ENCODE measurements at regions not wholly inside any gene's neighbourhood (a gene's known extent, or its start where the extent isn't known, plus 50 kb on each side); places are given as distances from the start of the nearest gene placed in this dataset.

DNA sequence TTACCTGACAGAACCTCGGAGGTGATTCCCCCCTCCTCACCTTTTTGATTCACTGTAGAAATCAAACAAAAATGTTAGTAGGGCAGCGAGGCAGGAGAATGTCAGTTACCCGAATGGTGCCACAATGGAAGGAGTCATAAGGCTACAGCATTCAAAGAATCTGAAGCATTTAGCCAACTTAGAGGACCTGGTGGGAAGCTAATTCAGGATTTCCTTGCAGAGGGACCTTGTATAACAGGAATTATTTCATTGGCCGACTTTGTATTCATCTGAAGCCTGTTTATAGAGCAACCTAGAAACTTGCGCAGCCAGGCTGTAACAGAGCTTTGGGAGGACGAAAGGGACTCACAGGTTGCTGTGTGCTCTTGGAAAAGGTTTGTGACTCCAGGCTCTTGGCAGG lies 129.1 kb upstream of the MMADHC start:
- ATAC-seq (no peak), DNase-seq (ENCODE audit: low read depth, low spot score) (no peak)
- H3K36me3 ChIP-seq (ENCODE audit: control insufficient read depth, insufficient read depth, low read length), result no peaks in the 10 kb centered on the region
- ChIA-PET CTCF (no interaction called here), POLR2A (no interaction called here)
- TF ChIP-seq SIN3A (IDR thresholded peaks at IDR 0.05; ENCODE audit: borderline replicate concordance, insufficient read depth, low read depth, low read length), result no peak
- no peak for TF ChIP-seq TCF7L2 (IDR thresholded peaks at IDR 0.05; ENCODE audit: low read depth, low read length)
- TF ChIP-seq, protein P1, sequence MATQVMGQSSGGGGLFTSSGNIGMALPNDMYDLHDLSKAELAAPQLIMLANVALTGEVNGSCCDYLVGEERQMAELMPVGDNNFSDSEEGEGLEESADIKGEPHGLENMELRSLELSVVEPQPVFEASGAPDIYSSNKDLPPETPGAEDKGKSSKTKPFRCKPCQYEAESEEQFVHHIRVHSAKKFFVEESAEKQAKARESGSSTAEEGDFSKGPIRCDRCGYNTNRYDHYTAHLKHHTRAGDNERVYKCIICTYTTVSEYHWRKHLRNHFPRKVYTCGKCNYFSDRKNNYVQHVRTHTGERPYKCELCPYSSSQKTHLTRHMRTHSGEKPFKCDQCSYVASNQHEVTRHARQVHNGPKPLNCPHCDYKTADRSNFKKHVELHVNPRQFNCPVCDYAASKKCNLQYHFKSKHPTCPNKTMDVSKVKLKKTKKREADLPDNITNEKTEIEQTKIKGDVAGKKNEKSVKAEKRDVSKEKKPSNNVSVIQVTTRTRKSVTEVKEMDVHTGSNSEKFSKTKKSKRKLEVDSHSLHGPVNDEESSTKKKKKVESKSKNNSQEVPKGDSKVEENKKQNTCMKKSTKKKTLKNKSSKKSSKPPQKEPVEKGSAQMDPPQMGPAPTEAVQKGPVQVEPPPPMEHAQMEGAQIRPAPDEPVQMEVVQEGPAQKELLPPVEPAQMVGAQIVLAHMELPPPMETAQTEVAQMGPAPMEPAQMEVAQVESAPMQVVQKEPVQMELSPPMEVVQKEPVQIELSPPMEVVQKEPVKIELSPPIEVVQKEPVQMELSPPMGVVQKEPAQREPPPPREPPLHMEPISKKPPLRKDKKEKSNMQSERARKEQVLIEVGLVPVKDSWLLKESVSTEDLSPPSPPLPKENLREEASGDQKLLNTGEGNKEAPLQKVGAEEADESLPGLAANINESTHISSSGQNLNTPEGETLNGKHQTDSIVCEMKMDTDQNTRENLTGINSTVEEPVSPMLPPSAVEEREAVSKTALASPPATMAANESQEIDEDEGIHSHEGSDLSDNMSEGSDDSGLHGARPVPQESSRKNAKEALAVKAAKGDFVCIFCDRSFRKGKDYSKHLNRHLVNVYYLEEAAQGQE (IDR thresholded peaks at IDR 0.05; ENCODE audit: insufficient read depth in 1 of 2, low read depth in 2 of 2, low read length in 1 of 2), result no peak
- no peak for TF ChIP-seq POLR2AphosphoS5 (IDR thresholded peaks at IDR 0.05; ENCODE audit: low read depth, low read length)
- TF ChIP-seq, protein P2, sequence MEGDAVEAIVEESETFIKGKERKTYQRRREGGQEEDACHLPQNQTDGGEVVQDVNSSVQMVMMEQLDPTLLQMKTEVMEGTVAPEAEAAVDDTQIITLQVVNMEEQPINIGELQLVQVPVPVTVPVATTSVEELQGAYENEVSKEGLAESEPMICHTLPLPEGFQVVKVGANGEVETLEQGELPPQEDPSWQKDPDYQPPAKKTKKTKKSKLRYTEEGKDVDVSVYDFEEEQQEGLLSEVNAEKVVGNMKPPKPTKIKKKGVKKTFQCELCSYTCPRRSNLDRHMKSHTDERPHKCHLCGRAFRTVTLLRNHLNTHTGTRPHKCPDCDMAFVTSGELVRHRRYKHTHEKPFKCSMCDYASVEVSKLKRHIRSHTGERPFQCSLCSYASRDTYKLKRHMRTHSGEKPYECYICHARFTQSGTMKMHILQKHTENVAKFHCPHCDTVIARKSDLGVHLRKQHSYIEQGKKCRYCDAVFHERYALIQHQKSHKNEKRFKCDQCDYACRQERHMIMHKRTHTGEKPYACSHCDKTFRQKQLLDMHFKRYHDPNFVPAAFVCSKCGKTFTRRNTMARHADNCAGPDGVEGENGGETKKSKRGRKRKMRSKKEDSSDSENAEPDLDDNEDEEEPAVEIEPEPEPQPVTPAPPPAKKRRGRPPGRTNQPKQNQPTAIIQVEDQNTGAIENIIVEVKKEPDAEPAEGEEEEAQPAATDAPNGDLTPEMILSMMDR (IDR thresholded peaks at IDR 0.05), result no peak
- H3K4me3 ChIP-seq (ENCODE audit: low read depth in 2 of 2, low read length in 2 of 2), result no peak overlapping the region
- BruUV-seq (replicated peaks), result no TSS peak
- H3K27me3 ChIP-seq (ENCODE audit: control insufficient read depth, insufficient read depth, low read length), result no peaks in the 10 kb centered on the region
- intact Hi-C loops (cut with micrococcal nuclease; ENCODE audit: unreplicated experiment) (loop anchor here (5.0 kb wide), 1 partner anchor 119 kb away; no protein-coding TSS in a partner anchor), in situ Hi-C loops (cut with HindIII; ENCODE audit: low pct_unique_long_range_greater_than_20kb, low sequenced_read_pairs) (no loop called here)
- no peaks in the 10 kb centered on the region for H3K9me3 ChIP-seq (ENCODE audit: control insufficient read depth, insufficient read depth, low read depth, low read length)
- peak overlapping the region; percentile 39; the same call in 1 of the 2 replicates for H3K27ac ChIP-seq (ENCODE audit: low read length)
- H3K4me1 ChIP-seq (ENCODE audit: control insufficient read depth, insufficient read depth, low read length), result 0 out of 2 replicates have a peak, but pooled peaks cover 2% of the 10 kb centered on the region

DNA sequence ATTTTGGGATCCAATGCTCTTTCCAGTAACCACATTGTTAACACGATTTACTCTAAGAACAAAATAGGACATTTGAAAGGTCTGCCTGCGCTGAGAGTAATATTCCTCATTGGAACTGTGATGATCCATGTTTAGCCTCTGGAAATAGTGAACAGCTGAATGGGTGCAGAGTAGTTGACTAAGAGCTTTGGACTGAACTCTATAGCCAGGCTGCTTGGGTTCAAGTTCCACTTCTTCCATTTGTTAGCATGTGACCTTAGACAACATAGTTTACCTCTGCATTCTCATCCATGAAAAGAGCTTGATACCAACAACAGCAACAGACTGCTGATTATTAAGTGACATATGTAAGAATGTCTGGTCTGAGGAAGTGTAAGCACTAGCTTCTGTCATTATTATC lies 128.3 kb upstream of the MMADHC start:
- Histone ChIP-seq H3K27ac (ENCODE audit: low read length) (peak overlapping the region; percentile 39; the same call in 1 of the 2 replicates), H3K9me3 (ENCODE audit: control insufficient read depth, insufficient read depth, low read depth, low read length) (no peaks in the 10 kb centered on the region), H3K4me3 (ENCODE audit: low read depth in 2 of 2, low read length in 2 of 2) (no peak overlapping the region), H3K36me3 (ENCODE audit: control insufficient read depth, insufficient read depth, low read length) (no peaks in the 10 kb centered on the region), H3K4me1 (ENCODE audit: control insufficient read depth, insufficient read depth, low read length) (0 out of 2 replicates have a peak, but pooled peaks cover 2% of the 10 kb centered on the region), H3K27me3 (ENCODE audit: control insufficient read depth, insufficient read depth, low read length) (no peaks in the 10 kb centered on the region)
- ChIA-PET POLR2A (no interaction called here), CTCF (no interaction called here)
- ATAC-seq (no peak), DNase-seq (ENCODE audit: low read depth, low spot score) (no peak)
- TF ChIP-seq TCF7L2 (IDR thresholded peaks at IDR 0.05; ENCODE audit: low read depth, low read length), result no peak
- TF ChIP-seq, protein P1 (IDR thresholded peaks at IDR 0.05; ENCODE audit: insufficient read depth in 1 of 2, low read depth in 2 of 2, low read length in 1 of 2), result no peak
- no peak for TF ChIP-seq SIN3A (IDR thresholded peaks at IDR 0.05; ENCODE audit: borderline replicate concordance, insufficient read depth, low read depth, low read length)
- TF ChIP-seq, protein P2 (IDR thresholded peaks at IDR 0.05), result no peak
- no peak for TF ChIP-seq POLR2AphosphoS5 (IDR thresholded peaks at IDR 0.05; ENCODE audit: low read depth, low read length)
- intact Hi-C loops (cut with micrococcal nuclease; ENCODE audit: unreplicated experiment) (loop anchor here (5.0 kb wide), 1 partner anchor 119 kb away; no protein-coding TSS in a partner anchor), in situ Hi-C loops (cut with HindIII; ENCODE audit: low pct_unique_long_range_greater_than_20kb, low sequenced_read_pairs) (no loop called here)
- BruUV-seq (replicated peaks), result no TSS peak
